Stimulated activated CD4-positive, alpha-beta T cell treated with anti-CD3 and anti-CD28 coated beads, TNF-alpha, amount 100 ng/mL, for 4 hours (primary cell): ENCODE measurements at regions not wholly inside any gene's neighbourhood (a gene's known extent, or its start where the extent isn't known, plus 50 kb on each side); places are given as distances from the start of the nearest gene placed in this dataset.

Source experiments
- DNase-seq, 3 experiments: peaks; one replicate each; pipeline ENCODE4 v3.0.0-alpha.2; 2020; ENCODE audit warnings: low read depth in 3 of 3

DNA sequence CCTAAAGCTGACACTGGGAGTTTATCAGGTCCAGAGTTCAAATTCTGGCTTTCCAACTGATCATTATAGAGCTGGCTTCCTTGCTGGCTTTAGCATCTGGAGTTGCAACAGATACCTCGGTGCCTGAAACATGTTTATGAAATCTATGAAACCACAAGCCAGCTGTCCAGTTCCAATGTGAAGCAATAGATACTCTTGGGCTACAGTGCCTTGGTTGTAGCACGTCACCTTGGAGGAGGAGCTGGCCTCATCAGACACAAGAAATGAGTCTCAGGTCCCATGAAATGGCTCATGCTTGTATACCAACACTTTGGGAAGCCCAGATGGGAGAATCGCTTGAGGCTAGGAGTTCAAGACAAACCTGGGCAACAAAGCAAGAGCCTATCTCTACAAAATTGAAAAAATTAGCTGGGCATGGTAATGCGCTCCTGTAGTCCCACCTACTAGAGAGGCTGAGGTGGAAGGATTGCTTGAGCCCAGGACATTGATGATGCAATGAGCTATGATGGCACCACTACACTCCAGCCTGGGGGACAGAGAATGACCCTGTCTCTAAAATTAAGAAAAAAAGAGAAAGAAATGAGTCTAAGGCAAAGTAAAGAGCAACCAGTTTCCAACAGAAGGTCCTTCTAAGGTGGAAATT, 132.5 kb upstream of the ZNF648 start:
- DNase-seq = no peak

DNA sequence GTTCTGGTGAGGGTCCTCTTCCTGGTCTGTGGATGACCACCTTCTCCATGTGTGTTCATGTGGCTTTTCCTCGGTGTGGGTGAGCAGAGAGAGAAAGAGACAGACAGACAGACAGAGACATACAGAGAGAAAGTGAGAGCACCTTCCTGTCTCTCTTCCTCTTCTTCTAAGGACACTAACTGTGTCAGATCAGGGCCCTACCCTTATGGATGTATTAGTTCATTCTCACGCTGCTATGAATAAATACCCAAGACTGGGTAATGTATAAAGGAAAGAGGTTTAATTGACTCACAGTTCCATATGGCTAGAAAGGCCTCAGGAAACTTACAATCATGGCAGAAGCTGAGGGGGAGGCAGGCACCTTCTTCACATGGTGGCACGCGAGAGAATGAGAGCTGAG, 131.5 kb upstream of the ZNF648 start:
- no peak for DNase-seq

DNA sequence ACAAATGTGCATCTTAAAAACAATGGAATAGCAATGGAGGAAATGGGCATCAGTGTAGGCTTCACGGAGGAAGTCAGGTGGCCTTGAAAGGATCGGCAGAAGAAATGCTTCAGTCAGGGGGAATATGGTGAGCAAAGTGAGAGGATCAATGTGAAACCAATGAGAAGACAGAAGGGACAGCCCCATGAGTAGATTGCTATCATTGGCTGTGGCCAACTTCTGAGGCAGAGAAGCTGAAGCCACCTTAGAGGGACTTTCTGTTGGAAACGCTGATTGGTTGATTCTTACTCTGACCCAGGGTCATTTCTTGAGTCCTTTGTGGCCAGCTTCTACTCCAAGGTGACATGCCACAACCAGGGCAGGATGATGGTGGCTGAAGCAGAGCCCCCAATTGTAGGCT, 130.7 kb upstream of the ZNF648 start:
- DNase-seq = no peak

DNA sequence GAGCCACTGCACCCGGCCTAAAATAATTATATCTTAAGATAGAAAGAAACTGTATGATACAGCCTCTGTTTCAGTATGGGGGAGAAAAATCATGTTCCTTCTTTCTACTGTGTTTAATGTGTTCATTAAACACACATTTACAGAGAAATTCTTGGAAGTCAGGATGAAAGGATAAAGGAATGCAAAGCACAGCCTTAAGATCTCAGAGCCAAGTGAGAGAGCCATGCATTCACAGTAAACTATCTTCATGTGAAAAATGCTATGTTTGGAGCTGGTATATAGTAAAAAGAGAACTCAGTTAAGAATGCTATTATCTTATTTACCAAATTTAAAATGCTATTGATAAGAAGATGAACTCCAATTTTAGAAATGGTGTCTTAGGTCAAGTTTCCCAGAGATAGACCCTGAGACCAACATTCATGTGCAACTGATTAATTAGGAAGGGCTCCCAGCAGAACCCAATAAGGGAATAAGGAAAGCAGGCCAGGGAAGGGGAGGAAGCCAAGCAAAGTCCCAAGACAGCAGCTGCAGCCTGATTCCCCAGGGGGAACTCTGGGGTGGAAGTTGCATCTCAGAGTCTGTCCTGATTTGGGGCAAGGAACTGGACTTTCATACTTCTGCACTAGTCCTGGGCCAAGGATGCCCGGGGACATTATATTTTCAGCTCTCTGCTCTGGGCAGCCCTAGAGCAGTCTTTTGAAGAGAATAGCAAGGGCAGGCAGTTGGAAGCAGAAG, 130.0 kb upstream of the ZNF648 start:
- DNase-seq = no peak

DNA sequence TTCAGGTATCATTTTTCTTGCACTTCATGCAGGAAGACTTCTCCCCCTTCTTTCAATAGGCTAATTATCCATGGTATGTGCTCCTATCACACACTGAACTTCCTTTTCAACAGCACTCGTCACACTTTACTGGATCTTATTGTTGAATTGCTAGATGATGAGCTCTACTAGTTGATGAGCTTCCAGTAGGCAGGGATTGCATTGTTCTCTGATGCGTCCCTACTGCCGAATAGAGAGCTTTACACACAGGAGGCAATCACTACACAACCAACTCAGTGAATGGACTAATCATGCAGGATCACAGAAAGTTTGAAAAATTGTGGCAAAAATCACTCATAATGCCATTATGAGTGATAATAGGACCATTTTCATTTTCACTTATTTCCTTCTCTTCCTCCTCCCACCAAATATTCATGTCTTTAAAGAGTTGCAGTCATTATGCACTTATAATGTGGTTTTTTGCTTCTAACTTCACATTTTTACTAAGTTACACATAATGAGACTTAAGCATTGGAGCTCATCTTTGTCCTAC, 128.1 kb upstream of the ZNF648 start:
- no peak for DNase-seq

DNA sequence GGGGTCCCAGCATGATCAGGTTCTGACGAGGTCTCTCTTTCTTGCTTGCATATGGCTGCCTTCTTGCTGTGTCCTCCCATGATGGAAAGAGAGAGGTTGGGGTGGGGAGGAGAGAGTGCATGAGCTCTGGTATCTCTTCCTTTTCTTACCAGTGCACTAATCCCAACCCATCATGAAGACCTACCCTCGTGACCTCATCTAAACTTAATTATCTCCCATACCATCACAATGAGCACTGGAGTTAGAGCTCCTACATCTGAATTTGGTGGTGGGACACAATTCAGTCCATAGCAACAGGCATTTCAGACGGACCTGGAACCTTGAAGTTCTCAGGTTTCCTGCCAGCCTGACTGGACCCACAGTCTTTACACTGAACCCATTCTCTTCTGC, 125.2 kb upstream of the ZNF648 start:
- DNase-seq = no peak

DNA sequence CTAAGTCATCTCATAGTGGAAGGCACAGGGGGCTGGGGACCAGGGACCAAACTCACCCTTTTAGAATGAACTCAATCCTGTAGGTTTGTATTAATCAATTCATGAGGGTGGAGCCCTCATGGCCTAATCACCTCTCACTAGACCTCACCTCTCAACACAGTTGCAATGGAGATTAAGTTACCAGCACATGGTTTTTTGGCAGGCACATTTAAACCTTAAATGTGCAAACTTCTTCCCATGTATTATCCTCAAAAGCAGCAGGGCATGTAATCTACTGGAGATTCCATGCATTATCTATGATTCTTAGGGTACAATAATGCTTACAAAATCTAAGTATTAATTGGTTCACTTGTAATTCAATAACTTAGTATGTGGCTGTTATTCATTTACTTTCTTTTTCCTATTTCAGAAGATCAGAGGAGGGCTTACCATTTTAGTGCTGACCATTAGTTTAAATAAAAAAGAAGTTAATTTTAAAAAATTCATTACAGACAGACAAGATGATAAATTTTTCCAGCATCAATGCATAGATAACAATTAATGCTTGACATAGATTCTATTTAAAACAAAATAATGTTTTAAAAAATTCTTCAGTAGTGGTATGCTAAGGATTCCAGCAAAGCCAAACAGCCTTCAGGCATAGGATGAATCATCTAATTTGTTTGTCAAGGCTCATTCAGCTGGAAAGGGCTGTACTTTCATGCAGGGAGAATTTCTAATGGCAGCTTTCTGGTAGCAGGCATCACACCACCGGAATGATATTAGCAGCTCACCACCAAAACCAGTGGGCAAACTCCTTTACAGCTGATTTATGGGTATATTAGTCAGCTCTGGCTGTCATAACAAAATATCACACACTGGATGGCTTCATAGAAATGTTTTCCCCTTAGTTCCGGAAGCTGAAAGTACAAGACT, 124.6 kb upstream of the ZNF648 start:
- DNase-seq = no peak

DNA sequence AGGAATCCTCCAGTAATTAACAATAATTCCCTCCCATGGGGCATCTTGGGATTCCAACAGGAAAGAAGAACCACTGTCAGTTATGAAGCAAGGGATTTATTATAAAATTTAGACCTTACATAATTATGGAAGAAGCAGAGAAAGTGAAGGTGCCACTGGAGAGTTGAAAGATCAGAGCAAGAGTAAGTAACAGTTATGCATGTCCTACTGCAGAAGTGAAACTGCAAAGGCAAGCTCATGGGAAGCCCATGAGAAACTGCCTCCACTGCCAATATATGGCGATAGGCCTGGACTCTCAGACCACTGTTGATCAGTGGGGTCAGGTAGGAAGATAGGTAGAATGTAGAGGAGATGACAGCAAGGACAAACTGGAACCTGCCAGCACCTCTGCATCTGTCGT, 123.6 kb upstream of the ZNF648 start:
- DNase-seq = no peak

DNA sequence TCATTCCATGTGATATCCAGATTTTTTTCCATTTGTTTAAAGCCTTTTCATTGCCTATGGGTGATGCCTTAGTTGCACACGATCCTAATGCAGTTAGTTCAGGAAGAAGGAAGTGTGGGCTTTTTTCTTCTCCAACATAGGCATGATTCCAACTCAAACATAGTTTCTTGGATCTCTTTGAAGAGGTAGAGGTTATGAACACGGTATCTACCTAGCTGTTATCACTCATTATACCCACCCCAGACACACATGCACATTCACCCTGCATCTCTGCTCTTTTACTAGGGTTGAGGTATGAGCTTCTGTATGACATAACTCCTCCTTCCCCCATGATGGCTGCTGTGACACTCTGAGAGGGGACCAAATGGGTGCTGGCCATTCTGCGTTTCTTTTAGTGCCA, 122.1 kb upstream of the ZNF648 start:
- no peak for DNase-seq

DNA sequence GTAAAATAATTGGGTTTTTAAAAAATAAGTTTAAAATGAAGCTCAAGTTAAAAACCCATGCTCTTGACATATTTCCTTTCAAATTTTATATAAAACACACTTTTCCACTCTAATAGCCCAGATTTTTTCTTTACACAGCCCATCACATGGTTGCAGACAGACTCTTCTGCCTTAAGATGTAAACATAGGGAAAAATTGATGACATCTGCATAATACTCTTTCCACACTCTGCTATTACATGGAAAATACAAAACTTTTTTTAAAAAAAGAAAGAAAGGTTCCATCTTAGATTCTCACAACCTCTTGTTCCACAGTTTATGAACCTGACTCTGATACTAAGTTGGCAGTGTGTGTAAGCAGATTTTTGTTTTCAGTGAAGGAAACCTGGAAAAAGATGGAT, 120.8 kb upstream of the ZNF648 start:
- no peak for DNase-seq

DNA sequence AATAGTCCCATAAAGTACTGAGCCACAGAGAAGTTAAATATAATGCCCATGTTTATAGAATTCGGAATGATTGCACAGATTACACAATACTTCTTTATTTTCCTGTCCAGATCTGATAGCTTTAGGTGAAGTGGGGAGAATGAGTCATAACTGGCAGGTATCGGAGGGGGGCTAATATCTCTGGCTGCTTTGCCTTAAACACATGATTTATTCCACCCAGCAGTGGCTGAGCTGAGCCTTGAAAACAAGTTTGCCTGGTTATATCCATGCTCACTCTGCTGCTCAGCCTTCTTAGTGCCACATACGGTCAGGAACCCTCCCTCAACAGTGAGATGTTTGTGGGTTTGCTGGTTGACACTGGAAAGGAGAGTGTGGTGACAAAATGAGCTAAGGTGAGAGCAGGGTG, 119.7 kb upstream of the ZNF648 start:
- no peak for DNase-seq

DNA sequence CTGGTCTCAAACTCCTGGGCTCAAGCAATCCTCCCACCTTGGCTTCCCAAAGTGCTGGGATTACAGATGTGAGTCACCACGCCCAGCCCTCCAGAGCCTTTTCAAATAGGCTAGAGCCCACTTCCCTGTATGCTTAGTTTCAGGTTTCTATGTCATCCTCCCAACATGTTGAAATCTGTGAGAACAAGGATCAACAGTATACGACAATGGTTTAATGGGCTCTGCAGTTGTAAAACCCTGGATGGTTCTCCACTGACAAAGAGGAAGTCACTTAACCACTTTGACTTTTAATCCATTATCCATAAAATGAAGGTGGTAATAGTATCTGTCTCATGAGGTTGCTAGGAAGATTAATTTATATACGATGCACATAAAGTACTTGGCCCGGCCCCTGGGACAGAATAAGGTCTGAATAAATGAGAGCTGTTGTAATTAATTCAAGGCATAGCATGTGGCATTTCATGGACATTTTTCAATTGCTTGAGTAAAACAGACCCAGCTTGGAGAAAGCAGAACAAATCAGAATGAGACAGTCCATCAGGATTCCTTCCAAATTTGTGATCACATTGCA, 113.9 kb upstream of the ZNF648 start:
- DNase-seq = no peak

DNA sequence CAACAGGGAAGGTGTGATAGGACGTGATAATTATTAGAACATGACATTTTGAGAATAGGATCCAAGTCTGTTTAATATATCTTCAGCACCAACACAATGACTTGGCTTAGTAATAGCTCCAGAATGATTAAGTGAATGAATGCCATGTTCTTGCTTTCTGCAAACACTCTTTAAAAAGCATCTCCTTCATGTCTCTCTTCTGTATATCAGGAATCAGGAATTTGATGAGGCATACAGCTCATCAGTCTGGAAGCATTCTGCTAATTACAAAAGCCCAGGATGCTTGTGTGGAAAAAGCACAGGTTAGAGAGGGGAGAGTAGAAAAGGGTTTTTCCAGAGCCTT, 113.0 kb upstream of the ZNF648 start:
- DNase-seq = no peak

DNA sequence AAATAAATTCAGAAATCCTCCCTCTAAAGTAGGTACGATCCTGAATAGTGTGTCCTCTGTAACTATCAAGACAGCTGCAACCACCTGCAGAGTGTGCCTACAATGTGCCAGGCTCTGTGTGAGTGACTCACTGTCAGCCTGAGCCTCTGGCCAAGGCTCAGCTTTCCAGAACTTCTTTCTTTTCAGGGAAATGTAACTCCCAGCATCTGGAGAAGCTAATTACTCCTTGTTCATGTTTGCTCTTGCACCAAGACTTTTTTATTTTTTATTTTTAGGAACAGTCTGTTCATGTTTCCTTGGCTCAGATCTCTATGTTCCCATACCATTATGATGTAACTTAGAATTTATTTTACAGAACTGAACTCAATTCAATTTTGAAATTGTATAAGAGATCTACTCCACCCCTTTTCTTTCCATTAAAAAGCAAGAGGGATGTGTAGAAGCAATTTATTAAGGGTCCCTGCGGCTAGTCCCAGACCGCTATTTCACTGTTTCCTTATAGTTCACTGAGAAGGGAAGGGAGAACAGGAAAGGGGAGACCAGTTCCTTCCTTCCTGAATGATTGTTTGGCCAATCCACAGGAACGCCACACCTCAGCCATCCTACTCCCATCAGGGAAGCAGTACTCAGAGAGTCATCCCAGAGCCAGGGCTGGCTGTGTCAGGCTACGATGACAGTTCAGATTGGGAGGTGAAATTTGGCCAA, 112.4 kb upstream of the ZNF648 start:
- DNase-seq = no peak

DNA sequence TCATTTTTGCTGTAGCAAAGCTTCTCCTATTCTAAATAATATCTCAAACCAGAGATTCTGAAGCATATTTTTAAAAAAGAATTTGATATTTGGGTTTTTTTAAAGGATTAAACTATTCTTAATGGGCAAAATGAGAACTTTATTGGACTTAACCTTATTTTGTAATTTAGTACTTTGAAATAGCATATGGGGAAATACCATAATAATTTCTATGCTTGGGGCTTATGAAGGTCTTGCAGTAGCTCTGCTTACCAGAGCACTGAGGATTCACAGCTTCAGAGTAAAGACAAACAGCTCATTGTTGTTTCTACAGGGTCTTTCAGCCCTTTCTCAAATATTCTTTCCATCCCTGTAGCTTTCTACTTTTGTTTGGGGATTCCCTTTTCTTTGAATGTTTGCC, 111.2 kb upstream of the ZNF648 start:
- DNase-seq = no peak

DNA sequence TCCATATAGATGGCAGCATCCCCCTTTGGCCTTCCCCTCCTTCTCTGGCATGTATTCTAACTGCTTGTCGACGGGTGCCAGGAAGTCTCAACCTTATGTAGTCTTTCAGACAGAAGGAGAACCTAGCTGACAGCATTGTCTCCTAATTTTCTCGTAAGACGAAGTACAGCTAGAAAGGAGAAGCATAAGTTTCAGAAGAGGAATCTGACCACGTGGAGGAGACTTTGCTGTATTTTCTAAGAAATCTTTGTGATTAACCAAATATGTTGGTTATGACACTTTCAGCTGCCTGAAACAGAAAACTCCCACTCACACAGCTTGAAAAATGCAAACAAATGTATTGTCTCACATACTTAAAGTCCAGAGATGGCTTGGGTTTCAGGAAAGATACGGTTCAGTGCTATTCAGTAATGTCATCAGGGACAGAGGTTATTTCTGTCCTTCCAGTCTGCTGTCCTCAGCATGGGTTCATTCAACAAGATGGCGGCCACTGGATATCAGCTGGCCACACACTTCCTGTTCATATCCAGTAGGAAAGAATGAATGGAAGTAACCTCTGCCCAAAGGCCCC, 109.5 kb upstream of the ZNF648 start:
- no peak for DNase-seq

DNA sequence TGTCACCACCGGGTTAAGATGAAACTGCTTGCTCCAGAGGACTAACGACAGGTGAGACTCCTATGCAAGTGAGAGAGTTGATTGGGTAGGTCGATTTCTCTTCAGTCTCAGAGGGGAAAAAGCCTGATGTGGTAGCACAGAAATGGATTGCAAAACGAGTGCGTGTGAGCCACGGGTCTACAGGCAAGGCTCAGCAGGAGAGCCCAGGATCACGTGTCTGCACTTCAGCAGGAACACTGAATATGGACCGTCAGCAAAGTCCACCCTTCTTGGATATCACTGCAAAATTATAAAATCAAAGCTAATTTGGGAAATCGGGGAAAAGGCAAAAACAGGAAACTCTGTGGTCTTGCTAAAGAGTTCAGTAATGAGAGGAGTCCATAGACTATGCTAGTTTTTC, 107.7 kb upstream of the ZNF648 start:
- no peak for DNase-seq

DNA sequence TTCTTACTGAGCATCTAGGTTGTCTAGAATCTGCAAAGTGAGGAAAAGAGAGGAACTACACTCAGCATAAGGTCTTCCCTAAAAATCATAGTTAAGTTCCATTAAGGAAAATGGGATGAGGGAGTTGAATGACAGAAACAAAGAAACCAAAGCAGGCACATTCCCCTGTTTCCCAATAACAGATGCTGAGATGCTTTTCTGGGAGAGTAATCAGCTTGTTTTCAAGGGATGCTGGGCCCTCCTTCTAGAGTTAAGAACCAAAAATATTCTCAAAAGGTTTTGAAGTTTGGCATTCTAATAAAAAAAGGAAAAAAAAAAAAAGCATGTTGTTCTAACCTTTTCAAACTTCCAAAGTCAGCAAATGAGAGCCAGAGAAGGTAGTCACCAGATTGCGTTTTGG, 105.2 kb upstream of the ZNF648 start:
- DNase-seq = no peak

DNA sequence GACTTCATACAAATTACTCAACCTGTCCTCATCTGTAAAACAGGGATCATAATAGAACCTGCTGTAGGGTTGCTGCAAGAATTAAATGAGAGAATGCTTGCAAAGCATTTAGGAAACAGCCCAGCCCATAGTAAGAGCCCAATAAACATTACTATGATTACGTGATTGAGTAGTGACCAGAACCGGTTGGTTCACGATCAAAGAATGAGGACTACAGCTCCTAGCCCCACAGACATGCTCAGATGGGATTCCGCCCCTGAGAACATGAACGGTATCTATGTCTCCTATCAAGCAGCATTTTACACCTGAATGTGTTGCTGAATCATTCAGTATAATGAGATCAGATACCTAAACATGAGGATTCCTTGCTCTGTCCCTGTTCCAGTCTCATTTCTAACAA, 104.8 kb upstream of the ZNF648 start:
- no peak for DNase-seq

DNA sequence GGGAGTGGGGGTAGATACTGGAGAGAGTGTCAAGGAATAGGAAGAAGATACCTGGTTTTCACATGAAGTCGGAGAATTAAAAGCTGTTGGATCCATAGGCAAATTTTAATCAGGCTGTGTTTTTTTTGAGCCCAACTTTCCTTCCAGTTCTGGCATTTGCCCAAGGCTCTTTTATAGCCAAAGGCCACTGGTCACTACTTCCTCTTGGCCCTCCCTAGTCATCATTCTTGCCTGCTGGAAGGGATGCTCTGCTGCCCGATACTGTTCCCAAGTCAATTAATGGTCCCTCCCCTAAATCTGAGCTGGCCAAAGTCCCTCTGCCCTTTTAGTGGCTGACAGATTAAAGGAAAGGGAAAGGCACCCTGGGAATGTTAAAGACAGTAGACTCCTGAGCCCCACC, 102.8 kb upstream of the ZNF648 start:
- no peak for DNase-seq

DNA sequence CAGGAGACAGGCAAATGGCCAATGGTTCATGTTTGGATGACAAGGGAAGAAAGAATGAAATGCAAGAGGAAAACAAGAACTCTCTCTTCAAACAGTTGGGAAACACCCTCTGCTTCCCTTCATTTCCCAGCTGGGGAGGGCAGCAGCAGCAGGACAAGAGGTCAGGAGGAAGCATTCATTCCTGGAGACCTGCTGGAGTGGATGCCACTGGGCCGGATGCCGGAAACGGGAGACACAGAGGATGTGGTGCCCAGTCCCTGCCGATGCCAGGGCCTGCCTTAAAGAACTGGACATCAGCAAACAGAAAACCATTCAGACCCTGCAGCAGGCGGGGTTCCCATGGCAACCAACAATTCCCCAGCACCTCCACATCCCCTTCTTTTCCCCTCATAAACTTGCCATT, 102.3 kb upstream of the ZNF648 start:
- no peak for DNase-seq
